ENCODE measurements at regions not wholly inside any gene's neighbourhood (a gene's known extent, or its start where the extent isn't known, plus 50 kb on each side); places are given as distances from the start of the nearest gene placed in this dataset.

GRCh38 chr18:78612801-78613200 is 366.8 kb upstream of the SALL3 start:
- no peak for TF ChIP-seq CTCF (IDR thresholded peaks at IDR 0.05)
- TF ChIP-seq POLR2A (IDR thresholded peaks at IDR 0.05) = no peak
